GM20000 (cell line): ENCODE measurements at regions not wholly inside any gene's neighbourhood (a gene's known extent, or its start where the extent isn't known, plus 50 kb on each side); places are given as distances from the start of the nearest gene placed in this dataset.
A peak's percentile ranks its signal among the peaks of the same experiment; 100 is the strongest.

Experiments
- DNase-seq: peaks from one replicate; pipeline ENCODE4 v3.0.0; 2012; ENCODE audit warnings: low spot score
- TF ChIP-seq, protein P1 (sequence below): IDR thresholded peaks from 2 replicates; pipeline ENCODE4 v1.5.1; 2012; ENCODE audit warnings: mild to moderate bottlenecking, control low read depth; ENCODE audit errors: extremely low read depth, missing control alignments

DNA sequence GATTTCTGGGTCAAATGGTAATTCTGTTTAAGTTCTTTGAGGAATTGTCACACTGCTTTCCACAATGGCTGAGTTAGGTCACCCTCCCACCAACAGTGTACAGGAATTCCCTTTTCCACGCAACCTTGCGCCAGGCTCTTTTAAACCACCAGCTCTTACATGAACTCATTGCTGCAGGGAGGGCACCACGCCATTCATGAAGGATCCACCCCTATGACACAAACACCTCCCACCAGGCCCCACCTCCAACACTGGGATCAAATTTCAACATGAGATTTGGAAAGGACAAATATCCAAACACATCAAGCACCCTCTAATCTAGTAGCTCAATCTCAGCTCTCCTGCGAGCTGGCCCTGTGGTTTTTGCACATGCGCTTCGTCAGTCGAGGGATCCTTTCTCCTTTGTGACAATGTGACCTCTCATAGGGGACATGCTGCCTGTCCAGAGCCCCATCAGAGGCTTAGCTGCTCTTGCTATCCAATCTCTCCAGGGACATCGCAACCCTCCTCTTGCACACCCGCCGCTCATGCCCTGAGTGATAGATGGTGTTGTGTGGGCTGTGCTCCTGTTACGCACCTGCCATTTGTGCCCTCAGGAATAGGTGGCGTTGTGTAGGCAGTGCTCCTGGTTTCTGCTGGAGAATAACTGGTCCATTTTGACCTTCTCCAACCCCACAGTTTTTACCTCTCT lies 328.0 kb downstream of the UQCRFS1 start:
- no peak for DNase-seq
- TF ChIP-seq, protein P1, sequence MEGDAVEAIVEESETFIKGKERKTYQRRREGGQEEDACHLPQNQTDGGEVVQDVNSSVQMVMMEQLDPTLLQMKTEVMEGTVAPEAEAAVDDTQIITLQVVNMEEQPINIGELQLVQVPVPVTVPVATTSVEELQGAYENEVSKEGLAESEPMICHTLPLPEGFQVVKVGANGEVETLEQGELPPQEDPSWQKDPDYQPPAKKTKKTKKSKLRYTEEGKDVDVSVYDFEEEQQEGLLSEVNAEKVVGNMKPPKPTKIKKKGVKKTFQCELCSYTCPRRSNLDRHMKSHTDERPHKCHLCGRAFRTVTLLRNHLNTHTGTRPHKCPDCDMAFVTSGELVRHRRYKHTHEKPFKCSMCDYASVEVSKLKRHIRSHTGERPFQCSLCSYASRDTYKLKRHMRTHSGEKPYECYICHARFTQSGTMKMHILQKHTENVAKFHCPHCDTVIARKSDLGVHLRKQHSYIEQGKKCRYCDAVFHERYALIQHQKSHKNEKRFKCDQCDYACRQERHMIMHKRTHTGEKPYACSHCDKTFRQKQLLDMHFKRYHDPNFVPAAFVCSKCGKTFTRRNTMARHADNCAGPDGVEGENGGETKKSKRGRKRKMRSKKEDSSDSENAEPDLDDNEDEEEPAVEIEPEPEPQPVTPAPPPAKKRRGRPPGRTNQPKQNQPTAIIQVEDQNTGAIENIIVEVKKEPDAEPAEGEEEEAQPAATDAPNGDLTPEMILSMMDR: no peak

DNA sequence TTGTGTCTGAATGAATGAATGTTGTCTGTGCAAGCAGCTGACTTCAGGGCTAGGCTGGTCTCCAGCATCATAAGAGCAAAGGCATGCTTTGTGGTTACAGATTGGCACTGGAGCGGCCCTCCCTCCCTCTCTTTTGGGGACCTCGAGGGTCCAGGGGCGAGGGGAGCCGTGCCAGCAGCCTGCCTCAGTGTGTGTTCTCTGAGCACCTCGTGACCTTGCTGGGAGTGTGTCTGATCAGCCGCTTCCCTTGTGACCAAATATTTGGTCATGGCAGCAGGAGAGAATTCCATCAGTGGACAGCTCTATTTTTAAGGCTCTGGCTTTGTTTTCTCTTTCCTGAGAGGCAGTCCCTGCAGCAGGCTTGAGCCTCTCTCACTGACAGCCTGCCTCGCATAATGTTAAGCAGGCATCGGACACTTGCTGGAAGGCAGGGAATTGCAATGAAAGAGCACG lies 329.7 kb downstream of the UQCRFS1 start:
- TF ChIP-seq, protein P1: no peak
- DNase-seq: no peak

DNA sequence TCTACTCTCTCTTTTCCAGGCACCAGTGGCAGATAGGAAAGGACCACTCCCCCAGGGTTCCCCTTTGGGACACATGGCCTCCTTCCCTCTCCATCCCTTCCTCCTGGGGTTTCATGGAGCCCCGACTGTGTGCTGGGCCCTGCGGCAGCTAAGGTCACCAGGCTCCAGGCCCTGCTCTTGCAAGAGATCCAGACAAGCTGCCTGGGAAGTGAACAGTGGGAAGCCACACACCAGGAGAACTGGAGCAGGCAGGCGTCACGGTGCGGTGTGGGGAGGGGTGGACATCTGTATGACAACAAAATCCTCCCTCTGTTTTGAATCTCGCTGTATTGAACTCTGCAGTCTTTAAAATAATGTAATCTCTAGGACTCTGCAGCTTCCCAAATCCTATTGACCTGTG lies 330.1 kb downstream of the UQCRFS1 start:
- no peak for DNase-seq
- TF ChIP-seq, protein P1: no peak

DNA sequence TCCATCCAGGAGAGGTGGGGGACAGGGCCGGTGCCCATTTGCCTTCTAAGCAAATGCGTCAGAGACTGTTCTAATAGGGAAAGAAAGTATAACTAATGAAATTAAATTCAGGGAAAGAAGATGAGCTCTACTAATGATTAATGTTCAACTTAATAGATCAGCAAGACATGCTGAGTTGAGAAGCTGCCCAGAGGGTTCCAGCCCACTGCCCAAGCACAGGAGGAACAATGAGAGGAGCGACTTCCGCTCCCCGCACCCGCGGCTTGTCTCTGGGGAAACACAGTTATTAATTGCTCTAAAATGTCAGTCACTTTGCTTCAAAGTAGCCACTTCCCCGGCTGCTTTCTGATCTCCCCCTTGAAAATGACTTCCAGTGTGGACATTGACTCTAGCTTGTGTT lies 331.3 kb downstream of the UQCRFS1 start:
- no peak for DNase-seq
- TF ChIP-seq, protein P1: no peak

DNA sequence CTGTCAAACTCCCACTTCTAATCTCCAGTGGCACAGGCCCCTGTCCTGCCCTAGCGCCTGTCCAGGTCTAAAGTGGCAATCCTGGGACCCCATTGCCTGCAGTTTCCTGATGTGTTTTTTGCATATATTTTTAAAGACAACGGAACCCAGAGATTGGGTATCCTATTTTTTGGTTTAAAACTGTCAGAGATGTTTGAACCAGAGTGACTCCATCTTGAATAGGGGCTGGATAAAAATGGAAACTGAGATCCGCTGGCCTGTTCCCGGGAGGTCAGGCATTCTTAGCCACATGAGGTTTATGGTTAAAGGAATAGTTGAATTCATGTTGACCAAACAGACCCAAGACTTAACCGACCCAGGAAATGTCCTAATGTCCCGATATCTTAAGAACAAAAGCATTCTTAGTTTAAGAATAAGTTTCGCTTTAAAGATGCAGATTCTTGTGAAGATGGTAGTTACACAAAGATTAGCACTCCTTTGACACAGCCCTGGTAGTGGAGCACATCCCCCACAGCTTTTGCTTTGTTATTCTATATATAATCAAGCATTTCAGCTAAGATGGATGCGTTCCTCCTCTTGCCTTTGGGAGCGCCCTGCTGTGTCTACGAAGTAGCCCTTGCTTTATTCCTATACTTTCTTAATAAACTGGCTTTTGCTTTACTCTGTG lies 332.1 kb downstream of the UQCRFS1 start:
- TF ChIP-seq, protein P1: no peak
- DNase-seq: no peak

DNA sequence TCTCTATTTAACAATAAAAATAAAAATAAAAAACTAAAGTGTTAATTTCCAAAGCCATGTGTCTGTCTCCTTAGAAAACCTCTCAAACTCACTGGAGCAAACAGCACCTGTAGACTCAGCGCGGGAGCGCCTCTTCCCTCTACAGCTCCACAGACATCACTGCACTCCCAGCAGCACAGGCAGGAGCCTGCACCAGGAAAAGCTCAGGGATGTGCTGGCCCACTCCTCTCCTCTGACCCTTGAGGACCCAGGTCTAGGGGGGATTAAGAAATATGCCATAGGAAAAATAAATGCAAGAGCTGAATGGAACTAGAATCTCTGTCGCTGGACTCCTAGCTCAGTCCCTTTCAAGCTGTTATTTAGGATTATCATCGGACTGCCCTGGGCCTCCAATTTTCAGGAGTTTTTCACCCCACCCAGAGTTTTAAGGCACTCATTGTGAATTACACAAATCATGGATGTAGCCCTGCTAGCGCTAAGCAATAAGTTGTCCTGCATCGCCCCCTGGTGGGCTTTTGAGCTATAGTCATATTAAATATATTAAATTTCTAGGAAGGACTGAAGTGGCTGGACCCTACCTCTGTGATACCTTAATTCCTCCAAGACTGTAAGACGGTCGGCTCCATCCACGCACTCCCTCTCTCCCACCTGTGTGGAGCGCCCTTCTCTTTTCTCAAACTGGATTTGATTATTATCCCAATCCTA lies 333.9 kb downstream of the UQCRFS1 start:
- DNase-seq: peak; percentile 65
- TF ChIP-seq, protein P1: peak; percentile 4

DNA sequence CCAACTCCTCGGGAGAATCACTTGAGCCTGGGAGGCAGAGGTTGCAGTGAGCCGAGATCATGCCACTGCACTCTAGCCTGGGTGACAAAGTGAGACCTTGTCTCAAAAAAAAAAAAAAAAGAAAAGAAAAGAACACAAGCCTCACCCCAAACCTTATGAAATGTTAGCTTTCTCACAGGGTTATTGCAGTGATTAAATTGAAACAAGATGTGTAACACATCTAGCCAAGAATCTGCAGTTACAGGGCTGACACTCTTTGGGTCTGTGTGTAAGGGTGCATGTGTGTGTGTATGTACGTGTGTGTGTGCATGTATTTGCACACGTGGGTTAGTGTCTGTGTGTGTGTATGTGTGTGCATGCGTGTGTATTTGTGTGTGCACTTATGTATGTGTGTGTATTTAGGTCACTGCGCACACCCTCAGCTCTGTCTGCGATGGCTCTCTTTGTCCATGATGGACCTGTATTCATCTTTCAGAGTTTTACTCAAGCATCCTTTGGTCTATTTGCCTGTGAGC lies 336.3 kb downstream of the UQCRFS1 start:
- TF ChIP-seq, protein P1: no peak
- DNase-seq: no peak
